ENCODE measurements at regions not wholly inside any gene's neighbourhood (a gene's known extent, or its start where the extent isn't known, plus 50 kb on each side); places are given as distances from the start of the nearest gene placed in this dataset.
"Not testable (repeated sequence)": the region's sequence is repeated elsewhere in the genome, so short reads cannot be mapped to it uniquely, and the experiment has no call there.

DNA sequence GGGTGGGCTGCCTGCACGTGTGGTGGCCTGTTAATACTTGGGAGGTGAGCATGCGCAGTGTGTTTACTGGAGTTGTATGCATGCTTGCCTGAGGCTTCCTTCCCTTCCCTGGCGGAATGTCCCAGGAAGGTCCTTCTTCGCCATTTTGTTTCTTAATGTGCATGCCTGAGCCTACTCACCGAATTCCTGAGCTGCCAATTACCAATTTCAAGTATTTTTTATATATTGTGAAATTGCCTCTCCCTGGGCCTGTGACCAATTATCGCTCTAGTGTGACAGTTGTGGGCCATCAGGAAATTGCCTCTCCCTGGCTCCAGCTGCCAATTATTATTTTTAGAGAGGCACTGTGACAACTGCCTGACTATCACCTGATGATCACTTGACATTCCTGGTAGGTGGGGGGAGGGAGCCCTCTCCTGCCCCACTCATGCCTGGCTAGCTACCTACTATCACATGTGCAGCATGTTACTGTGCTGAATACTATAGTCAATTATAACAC, 70.0 kb downstream of the FAM50B start:
- Mint-ChIP-seq H3K9me3 (ENCODE audit: unreplicated experiment) (no peaks in the 10 kb centered on the region), H3K36me3 (ENCODE audit: insufficient read depth, unreplicated experiment) (no peaks in the 10 kb centered on the region), H3K27me3 (ENCODE audit: insufficient read depth, unreplicated experiment) (no peaks in the 10 kb centered on the region), H3K4me3 (ENCODE audit: unreplicated experiment) (no peak overlapping the region), H3K27ac (ENCODE audit: low read depth, unreplicated experiment) (peak overlapping the region; percentile 84), H3K4me1 (ENCODE audit: insufficient read depth, unreplicated experiment) (peaks cover 21% of the 10 kb centered on the region)
- TF ChIP-seq, protein P1, sequence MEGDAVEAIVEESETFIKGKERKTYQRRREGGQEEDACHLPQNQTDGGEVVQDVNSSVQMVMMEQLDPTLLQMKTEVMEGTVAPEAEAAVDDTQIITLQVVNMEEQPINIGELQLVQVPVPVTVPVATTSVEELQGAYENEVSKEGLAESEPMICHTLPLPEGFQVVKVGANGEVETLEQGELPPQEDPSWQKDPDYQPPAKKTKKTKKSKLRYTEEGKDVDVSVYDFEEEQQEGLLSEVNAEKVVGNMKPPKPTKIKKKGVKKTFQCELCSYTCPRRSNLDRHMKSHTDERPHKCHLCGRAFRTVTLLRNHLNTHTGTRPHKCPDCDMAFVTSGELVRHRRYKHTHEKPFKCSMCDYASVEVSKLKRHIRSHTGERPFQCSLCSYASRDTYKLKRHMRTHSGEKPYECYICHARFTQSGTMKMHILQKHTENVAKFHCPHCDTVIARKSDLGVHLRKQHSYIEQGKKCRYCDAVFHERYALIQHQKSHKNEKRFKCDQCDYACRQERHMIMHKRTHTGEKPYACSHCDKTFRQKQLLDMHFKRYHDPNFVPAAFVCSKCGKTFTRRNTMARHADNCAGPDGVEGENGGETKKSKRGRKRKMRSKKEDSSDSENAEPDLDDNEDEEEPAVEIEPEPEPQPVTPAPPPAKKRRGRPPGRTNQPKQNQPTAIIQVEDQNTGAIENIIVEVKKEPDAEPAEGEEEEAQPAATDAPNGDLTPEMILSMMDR (IDR thresholded peaks at IDR 0.05; ENCODE audit: unreplicated experiment) = no peak
- no TSS peak for BruUV-seq (replicated peaks)
- peak; percentile 85 for DNase-seq (ENCODE audit: unreplicated experiment)
- POLR2A ChIA-PET = interaction anchor here (0.7 to 2.0 kb wide), 12 partner anchors 9 to 169 kb away, joined by 3 to 13 read pairs (median 4); partner anchors contain the start of gene FAM50B
- CTCF ChIA-PET = interaction anchor here (0.7 to 2.9 kb wide), 5 partner anchors 11 to 171 kb away, joined by 3 to 12 read pairs (median 3); partner anchors contain the start of gene FAM50B
- intact Hi-C loops (cut with micrococcal nuclease) = no loop called here

DNA sequence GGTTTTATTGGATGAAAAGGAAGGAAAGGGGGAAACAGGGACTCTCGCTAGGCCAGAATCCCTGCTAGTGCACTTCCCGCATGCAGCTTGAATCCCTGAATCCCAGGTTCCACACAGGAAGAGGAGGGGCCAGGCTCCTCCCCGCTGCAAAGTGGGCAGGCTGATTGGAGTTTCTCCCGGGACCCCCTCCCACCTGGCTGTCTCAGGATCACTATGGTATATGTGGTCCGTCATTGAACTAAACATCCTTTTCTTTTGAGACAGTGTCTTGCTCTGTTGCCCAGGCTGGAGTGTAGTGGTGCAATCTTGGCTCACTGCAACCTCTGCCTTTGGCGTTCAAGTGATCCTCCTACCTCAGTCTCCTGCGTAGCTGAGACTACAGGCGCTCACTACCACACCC, 70.7 kb downstream of the FAM50B start:
- intact Hi-C loops (cut with micrococcal nuclease) = no loop called here
- H3K9me3 Mint-ChIP-seq (ENCODE audit: unreplicated experiment) = no peaks in the 10 kb centered on the region
- BruUV-seq (replicated peaks) = no TSS peak
- no peaks in the 10 kb centered on the region for H3K27me3 Mint-ChIP-seq (ENCODE audit: insufficient read depth, unreplicated experiment)
- ChIA-PET POLR2A (interaction anchor here (0.7 to 2.0 kb wide), 10 partner anchors 10 to 102 kb away, joined by 3 to 13 read pairs (median 4); partner anchors contain the start of gene FAM50B), CTCF (interaction anchor here (1.0 to 2.9 kb wide), 2 partner anchors 13 to 171 kb away, joined by 3 to 12 read pairs; no protein-coding TSS in a partner anchor)
- DNase-seq (ENCODE audit: unreplicated experiment) = no peak
- no peak overlapping the region for H3K4me3 Mint-ChIP-seq (ENCODE audit: unreplicated experiment)
- H3K27ac Mint-ChIP-seq (ENCODE audit: low read depth, unreplicated experiment) = peak overlapping the region; percentile 84
- no peaks in the 10 kb centered on the region for H3K36me3 Mint-ChIP-seq (ENCODE audit: insufficient read depth, unreplicated experiment)
- peaks cover 18% of the 10 kb centered on the region for H3K4me1 Mint-ChIP-seq (ENCODE audit: insufficient read depth, unreplicated experiment)
- TF ChIP-seq, protein P1 (IDR thresholded peaks at IDR 0.05; ENCODE audit: unreplicated experiment) = no peak

DNA sequence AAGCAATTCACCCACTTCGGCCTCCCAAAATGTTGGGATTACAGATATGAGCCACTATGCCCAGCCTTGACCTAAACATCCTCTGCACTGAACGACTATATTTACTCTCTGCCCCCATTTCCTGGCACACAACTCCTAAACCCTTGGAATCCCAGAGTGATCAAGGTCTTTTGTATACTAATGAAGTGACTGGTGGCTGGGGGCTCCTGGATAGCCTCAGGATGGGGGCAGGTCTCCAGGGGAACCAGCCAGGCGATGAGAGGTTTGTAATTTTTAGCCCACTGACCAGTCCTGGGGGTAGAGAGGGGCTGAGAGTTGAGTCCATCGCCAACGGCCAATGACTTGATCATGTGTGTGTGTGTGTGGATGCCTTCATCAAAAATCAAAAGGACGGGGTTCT, 71.1 kb downstream of the FAM50B start:
- TF ChIP-seq, protein P1 (IDR thresholded peaks at IDR 0.05; ENCODE audit: unreplicated experiment) = no peak
- H3K4me3 Mint-ChIP-seq (ENCODE audit: unreplicated experiment) = no peak overlapping the region
- CTCF ChIA-PET = interaction anchor here (1.1 to 2.9 kb wide), 2 partner anchors 12 to 21 kb away, joined by 3 to 12 read pairs; no protein-coding TSS in a partner anchor
- POLR2A ChIA-PET = interaction anchor here (1.4 to 2.0 kb wide), 3 partner anchors 10 to 101 kb away, joined by 3 to 13 read pairs (median 9); a partner anchor contains a TSS
- H3K27ac Mint-ChIP-seq (ENCODE audit: low read depth, unreplicated experiment) = no peak overlapping the region
- no TSS peak for BruUV-seq (replicated peaks)
- no peaks in the 10 kb centered on the region for H3K27me3 Mint-ChIP-seq (ENCODE audit: insufficient read depth, unreplicated experiment)
- H3K9me3 Mint-ChIP-seq (ENCODE audit: unreplicated experiment) = no peaks in the 10 kb centered on the region
- DNase-seq (ENCODE audit: unreplicated experiment) = no peak
- intact Hi-C loops (cut with micrococcal nuclease) = no loop called here
- peaks cover 19% of the 10 kb centered on the region for H3K4me1 Mint-ChIP-seq (ENCODE audit: insufficient read depth, unreplicated experiment)
- no peaks in the 10 kb centered on the region for H3K36me3 Mint-ChIP-seq (ENCODE audit: insufficient read depth, unreplicated experiment)

DNA sequence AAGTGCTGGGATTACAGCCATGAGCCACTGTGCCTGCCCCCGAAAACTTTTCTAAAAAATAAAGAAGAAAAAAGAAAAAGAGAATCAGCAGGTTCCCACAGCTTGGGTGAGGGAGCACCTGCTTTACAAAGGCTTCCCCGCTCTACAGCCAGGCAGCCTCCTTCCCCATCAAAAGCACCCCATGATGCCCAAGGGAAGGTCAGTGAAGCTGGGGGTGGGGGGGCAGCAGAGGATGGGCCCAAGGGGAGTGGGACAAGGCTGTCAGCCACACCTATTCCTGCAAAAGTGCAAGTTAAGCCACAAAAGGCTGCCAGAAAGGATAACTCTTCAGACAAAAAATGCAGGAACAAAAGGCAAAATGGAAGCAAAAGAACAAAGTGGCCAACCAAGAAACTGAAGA, 72.5 kb downstream of the FAM50B start:
- H3K36me3 Mint-ChIP-seq (ENCODE audit: insufficient read depth, unreplicated experiment) = no peaks in the 10 kb centered on the region
- no TSS peak for BruUV-seq (replicated peaks)
- H3K4me1 Mint-ChIP-seq (ENCODE audit: insufficient read depth, unreplicated experiment) = peaks cover 23% of the 10 kb centered on the region
- intact Hi-C loops (cut with micrococcal nuclease) = no loop called here
- DNase-seq (ENCODE audit: unreplicated experiment) = no peak
- ChIA-PET POLR2A (interaction anchor here (1.7 to 2.2 kb wide), 2 partner anchors 8 to 172 kb away, joined by 3 to 9 read pairs; no protein-coding TSS in a partner anchor), CTCF (interaction anchor here (0.7 to 1.9 kb wide), 3 partner anchors 11 to 57 kb away, joined by 3 to 12 read pairs (median 3); no protein-coding TSS in a partner anchor)
- no peaks in the 10 kb centered on the region for H3K9me3 Mint-ChIP-seq (ENCODE audit: unreplicated experiment)
- no peak overlapping the region for H3K4me3 Mint-ChIP-seq (ENCODE audit: unreplicated experiment)
- H3K27me3 Mint-ChIP-seq (ENCODE audit: insufficient read depth, unreplicated experiment) = no peaks in the 10 kb centered on the region
- H3K27ac Mint-ChIP-seq (ENCODE audit: low read depth, unreplicated experiment) = no peak overlapping the region
- TF ChIP-seq, protein P1 (IDR thresholded peaks at IDR 0.05; ENCODE audit: unreplicated experiment) = no peak

DNA sequence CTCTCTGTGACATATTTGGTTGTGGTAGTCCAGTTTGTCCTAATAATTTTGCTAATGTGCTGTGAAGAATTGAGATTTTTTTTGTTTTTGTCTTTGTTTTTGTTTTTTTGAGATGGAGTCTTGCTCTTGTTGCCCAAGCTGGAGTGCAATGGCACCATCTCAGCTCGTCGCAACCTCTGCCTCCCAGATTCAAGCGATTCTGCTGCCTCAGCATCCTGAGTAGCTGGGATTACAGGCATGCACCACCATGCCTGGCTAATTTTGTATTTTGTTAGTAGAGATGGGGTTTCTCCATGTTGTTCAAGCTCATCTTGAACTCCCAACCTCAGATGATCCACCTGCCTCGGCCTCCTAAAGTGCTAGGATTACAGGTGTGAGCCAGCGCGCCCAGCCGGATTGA, 73.4 kb downstream of the FAM50B start:
- intact Hi-C loops (cut with micrococcal nuclease); H3K4me3 Mint-ChIP-seq (ENCODE audit: unreplicated experiment); BruUV-seq (replicated peaks); H3K27me3 Mint-ChIP-seq (ENCODE audit: insufficient read depth, unreplicated experiment); H3K9me3 Mint-ChIP-seq (ENCODE audit: unreplicated experiment); H3K36me3 Mint-ChIP-seq (ENCODE audit: insufficient read depth, unreplicated experiment); H3K27ac Mint-ChIP-seq (ENCODE audit: low read depth, unreplicated experiment); DNase-seq (ENCODE audit: unreplicated experiment): not testable (repeated sequence)
- ChIA-PET CTCF (interaction anchor here (0.7 to 1.9 kb wide), 3 partner anchors 10 to 74 kb away, joined by 3 to 12 read pairs (median 4); no protein-coding TSS in a partner anchor), POLR2A (interaction anchor here (1.7 to 2.2 kb wide), 2 partner anchors 9 to 173 kb away, joined by 3 to 9 read pairs; no protein-coding TSS in a partner anchor)
- peaks cover 23% of the 10 kb centered on the region for H3K4me1 Mint-ChIP-seq (ENCODE audit: insufficient read depth, unreplicated experiment)

Measured in MCF 10A (cell line).